BE2C (cell line): ENCODE measurements at regions not wholly inside any gene's neighbourhood (a gene's known extent, or its start where the extent isn't known, plus 50 kb on each side); places are given as distances from the start of the nearest gene placed in this dataset.
"Not testable (repeated sequence)": the region's sequence is repeated elsewhere in the genome, so short reads cannot be mapped to it uniquely, and the experiment has no call there.

Source experiments
- DNase-seq: peaks from one replicate; pipeline ENCODE4 v3.0.0-alpha.2; 2020
- H3K27me3 ChIP-seq: fragments of 250-450 bp; sonication (Bioruptor Pico); 2 replicates; pipeline ENCODE4 v1.5.1; 2020; ENCODE audit warnings: mild to moderate bottlenecking
- H3K36me3 ChIP-seq: fragments of 250-450 bp; sonication (Bioruptor Pico); 2 replicates; pipeline ENCODE4 v1.5.1; 2020; ENCODE audit warnings: mild to moderate bottlenecking
- H3K4me1 ChIP-seq: fragments of 250-450 bp; sonication (Bioruptor Pico); 2 replicates; pipeline ENCODE4 v1.5.1; 2020
- H3K4me3 ChIP-seq: 2 replicates; pipeline ENCODE4 v1.5.1; 2011; ENCODE audit warnings: low read depth, low read length
- H3K9me3 ChIP-seq: fragments of 250-450 bp; sonication (Bioruptor Pico); 2 replicates; pipeline ENCODE4 v1.5.1; 2020
- CTCF ChIP-seq: IDR thresholded peaks from 2 replicates; pipeline ENCODE4 v1.5.1; 2012; ENCODE audit warnings: mild to moderate bottlenecking, low read depth, low read length

GRCh38 chr20:30488941-30489613 is 768.4 kb upstream of the DEFB115 start:
- H3K4me1 ChIP-seq: no peaks in the 10 kb centered on the region
- H3K4me3 ChIP-seq: no peak overlapping the region
- H3K9me3 ChIP-seq: no peaks in the 10 kb centered on the region

GRCh38 chr20:30489614-30490003 is 767.9 kb upstream of the DEFB115 start:
- DNase-seq: no peak
- Histone ChIP-seq H3K9me3 (no peaks in the 10 kb centered on the region), H3K4me3 (no peak overlapping the region), H3K4me1 (no peaks in the 10 kb centered on the region), H3K27me3 (no peaks in the 10 kb centered on the region), H3K36me3 (no peaks in the 10 kb centered on the region)
- TF ChIP-seq CTCF: no peak

More at GRCh38 chr20:30488941-30489613, 768.4 kb upstream of the DEFB115 start:
- Histone ChIP-seq H3K36me3 (no peaks in the 10 kb centered on the region), H3K27me3 (no peaks in the 10 kb centered on the region)
- DNase-seq: no peak
- no peak for TF ChIP-seq CTCF

- no peak for TF ChIP-seq CTCF
- H3K4me3 ChIP-seq: no peak overlapping the region
Measured at GRCh38 chr20:30491016-30491415, 766.4 kb upstream of the DEFB115 start.

GRCh38 chr20:30496656-30497055 is 760.8 kb upstream of the DEFB115 start:
- not testable (repeated sequence) for H3K36me3 ChIP-seq, DNase-seq, H3K4me1 ChIP-seq, H3K27me3 ChIP-seq, H3K4me3 ChIP-seq, H3K9me3 ChIP-seq

More at GRCh38 chr20:30491016-30491415, 766.4 kb upstream of the DEFB115 start:
- Histone ChIP-seq H3K27me3 (no peaks in the 10 kb centered on the region), H3K9me3 (no peaks in the 10 kb centered on the region), H3K36me3 (no peaks in the 10 kb centered on the region), H3K4me1 (no peaks in the 10 kb centered on the region)
- DNase-seq: no peak

GRCh38 chr20:30497191-30497590 is 760.3 kb upstream of the DEFB115 start:
- not testable (repeated sequence) for H3K9me3 ChIP-seq, H3K4me1 ChIP-seq, H3K27me3 ChIP-seq, DNase-seq, H3K36me3 ChIP-seq, H3K4me3 ChIP-seq

GRCh38 chr20:30499123-30499522 is 758.3 kb upstream of the DEFB115 start:
- Histone ChIP-seq H3K36me3 (no peaks in the 10 kb centered on the region), H3K4me3 (no peak overlapping the region), H3K27me3 (no peaks in the 10 kb centered on the region), H3K9me3 (no peaks in the 10 kb centered on the region), H3K4me1 (no peaks in the 10 kb centered on the region)
- no peak for DNase-seq
- no peak for TF ChIP-seq CTCF

- not testable (repeated sequence) for H3K27me3 ChIP-seq, H3K4me3 ChIP-seq, DNase-seq, H3K9me3 ChIP-seq, H3K4me1 ChIP-seq, H3K36me3 ChIP-seq
Measured at GRCh38 chr20:30499716-30500446, 757.6 kb upstream of the DEFB115 start.
